SKM-1 (cell line): ENCODE measurements at regions not wholly inside any gene's neighbourhood (a gene's known extent, or its start where the extent isn't known, plus 50 kb on each side); places are given as distances from the start of the nearest gene placed in this dataset.
"Not testable (repeated sequence)": the region's sequence is repeated elsewhere in the genome, so short reads cannot be mapped to it uniquely, and the experiment has no call there.

Experiments used
- DNase-seq: peaks from one replicate; lab custom pipeline; 2025; ENCODE audit not compliant: unreplicated experiment; lab: John Stamatoyannopoulos, UW

DNA sequence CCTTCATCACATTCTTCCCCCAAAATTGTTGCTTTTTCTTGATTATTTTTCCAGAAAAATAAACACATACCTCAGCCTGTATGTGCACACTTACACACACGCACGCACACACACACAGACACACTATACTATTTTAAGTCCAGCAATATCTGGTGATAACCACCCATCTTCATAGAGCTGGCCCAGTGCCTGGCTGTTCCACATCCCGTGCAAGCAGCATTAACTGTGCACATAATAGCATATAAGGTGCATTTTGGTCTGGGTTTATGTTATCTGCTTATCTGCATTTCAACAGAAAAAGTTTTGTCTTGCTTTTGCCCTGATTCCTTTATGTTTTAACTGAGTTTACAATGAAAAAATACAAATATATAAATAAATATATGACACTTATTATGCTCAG is 143.1 kb upstream of the KLF6 start:
- DNase-seq, result no peak

- DNase-seq, result no peak
These were observed 141.9 kb upstream of the KLF6 start for GRCh38 chr10:3926675-3927525.

- DNase-seq, result no peak
These were observed 141.2 kb upstream of the KLF6 start for GRCh38 chr10:3926258-3926657.

DNA sequence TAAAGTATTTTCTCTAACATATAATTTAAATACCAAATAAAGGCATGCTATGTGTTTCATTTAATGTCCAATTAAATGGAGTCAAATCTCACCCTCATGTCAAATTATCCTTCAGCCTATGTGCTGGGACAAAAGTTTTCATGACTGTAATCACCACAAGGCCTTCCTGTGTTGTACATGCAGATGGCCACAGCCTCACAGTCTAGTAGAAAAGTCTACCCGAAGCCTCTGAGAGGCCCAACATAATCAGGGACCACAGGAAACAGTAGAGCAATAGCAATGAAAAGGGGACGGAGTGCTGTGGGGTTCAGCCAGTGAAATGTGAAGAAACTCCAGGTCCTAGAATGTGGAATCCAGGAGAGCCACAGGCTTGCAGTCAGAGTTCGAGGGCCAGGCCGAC is 140.2 kb upstream of the KLF6 start:
- no peak for DNase-seq

- DNase-seq, result no peak
These were observed 139.3 kb upstream of the KLF6 start for GRCh38 chr10:3924344-3924743.

- DNase-seq, result no peak
These were observed 138.0 kb upstream of the KLF6 start for GRCh38 chr10:3923033-3923432.

- no peak for DNase-seq
These were observed 134.8 kb upstream of the KLF6 start for GRCh38 chr10:3919709-3920308.

- not testable (repeated sequence) for DNase-seq
These were observed 132.4 kb upstream of the KLF6 start for GRCh38 chr10:3917392-3917791.

DNA sequence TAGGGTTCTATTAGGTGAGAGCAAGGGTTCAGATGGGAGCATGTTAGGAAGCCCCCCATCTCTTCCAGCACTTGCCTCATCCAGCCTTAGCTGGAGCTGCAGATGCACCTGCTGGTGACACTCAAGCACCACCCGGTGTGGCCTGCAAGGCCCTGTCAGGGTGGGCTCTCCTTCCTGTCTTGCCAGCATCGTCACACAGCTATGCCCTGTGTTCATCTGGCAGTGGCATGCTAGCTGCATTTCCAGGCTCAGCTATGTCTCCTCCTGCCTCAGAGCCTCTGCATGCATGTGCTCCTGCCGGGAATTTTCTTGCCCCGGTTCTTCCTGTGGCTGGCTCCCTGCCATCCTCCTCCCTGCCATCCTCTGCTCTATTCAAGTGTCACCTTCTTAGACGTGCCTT is 129.7 kb upstream of the KLF6 start:
- no peak for DNase-seq

GRCh38 chr10:3911713-3912442 is 126.9 kb upstream of the KLF6 start:
- DNase-seq, result no peak

GRCh38 chr10:3911241-3911640 is 126.2 kb upstream of the KLF6 start:
- DNase-seq, result no peak

- DNase-seq, result no peak
These were observed 124.3 kb upstream of the KLF6 start for GRCh38 chr10:3909339-3909738.

DNA sequence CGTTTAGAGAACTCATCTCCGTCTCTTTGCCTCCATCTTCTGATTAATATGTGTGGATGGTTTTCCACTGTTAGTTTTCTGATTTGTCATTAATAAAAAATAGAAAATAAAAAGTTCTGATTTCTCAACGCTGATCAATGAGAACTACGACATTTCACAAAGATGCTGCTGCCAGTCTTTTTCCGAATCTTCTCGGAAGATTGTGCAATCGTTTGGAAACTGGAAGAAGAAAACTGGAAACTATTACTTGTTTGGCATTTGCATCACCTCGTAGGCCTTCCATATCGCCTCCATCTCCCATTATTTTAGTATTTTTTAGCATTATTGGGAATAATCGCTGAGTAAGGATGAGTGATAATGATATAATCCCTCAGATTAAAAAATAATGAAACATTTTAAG is 123.2 kb upstream of the KLF6 start:
- DNase-seq, result no peak

GRCh38 chr10:3907514-3907913 is 122.5 kb upstream of the KLF6 start:
- no peak for DNase-seq

GRCh38 chr10:3906511-3907111 is 121.6 kb upstream of the KLF6 start:
- DNase-seq, result no peak

DNA sequence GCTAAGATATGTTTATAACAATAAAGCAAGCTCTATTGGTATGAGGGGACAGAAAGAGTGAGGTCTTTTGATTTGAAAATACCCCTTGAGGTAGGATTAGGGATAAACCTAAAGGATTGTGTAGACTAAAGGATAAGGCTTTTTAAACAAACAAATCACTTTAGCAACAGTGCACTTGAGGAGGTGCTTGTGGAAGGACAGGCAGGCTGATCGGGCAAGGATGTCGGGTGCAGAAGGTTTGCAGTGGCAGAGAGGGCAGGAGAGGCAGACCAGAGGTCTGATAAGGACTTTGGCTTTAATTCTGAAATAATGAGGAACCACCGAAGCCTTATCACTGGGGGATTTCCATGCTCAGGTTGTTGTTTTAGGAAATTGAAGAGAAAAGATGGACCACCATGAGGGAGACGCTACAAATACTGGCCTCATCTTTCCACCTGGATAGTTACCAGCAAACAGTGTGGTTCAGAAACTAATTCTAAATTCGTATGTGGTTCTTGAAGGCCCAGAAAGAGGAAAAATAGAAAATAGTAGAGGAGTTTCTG is 119.5 kb upstream of the KLF6 start:
- DNase-seq, result no peak

DNA sequence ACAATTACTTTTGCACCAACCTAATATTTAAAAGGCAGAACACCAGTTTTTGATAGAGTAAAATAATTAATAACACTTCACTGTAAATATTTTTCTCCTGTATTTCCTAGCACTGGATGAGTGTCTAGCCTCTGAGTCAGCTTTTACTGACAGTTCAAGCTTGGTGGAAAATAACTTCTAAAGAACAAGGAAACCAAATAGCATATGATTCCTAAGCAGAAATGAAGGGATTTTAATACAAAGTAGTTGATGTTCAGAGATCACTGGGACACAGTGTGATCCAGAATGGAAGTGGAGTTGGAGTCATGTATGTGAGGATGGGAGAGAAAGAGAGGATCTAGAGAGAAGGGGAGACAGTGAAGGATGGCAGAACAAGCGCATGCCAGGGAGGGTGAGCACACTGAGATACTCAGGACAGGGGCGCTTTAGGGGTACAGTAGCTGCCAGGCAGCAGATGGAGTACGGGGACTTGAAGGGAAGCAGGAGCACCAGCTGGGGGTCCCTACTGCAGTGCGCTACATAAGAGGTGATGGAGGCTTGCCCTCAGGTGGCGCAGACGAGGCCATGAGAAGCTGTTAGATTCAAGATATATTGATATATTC is 117.9 kb upstream of the KLF6 start:
- DNase-seq, result no peak

- no peak for DNase-seq
These were observed 117.2 kb upstream of the KLF6 start for GRCh38 chr10:3902054-3902808.

- DNase-seq, result no peak
These were observed 116.4 kb upstream of the KLF6 start for GRCh38 chr10:3901370-3901769.

GRCh38 chr10:3900391-3900790 is 115.4 kb upstream of the KLF6 start:
- no peak for DNase-seq
